Activated CD8-positive, alpha-beta memory T cell treated with anti-CD3 and anti-CD28 coated beads for 36 hours (primary cell): ENCODE measurements at regions not wholly inside any gene's neighbourhood (a gene's known extent, or its start where the extent isn't known, plus 50 kb on each side); places are given as distances from the start of the nearest gene placed in this dataset.

Experiments used
- CTCF ChIA-PET: fragments of 350-600 bp; sonication (Branson Sonifier 250); formaldehyde crosslinking; loops from one replicate; lab custom pipeline; 2021; ENCODE audit warnings: antibody characterized with exemption; lab: Charles Lee
- POLR2A ChIA-PET: fragments of 350-600 bp; sonication (Branson Sonifier 250); formaldehyde crosslinking; loops from one replicate; lab custom pipeline; 2021; ENCODE audit warnings: antibody characterized with exemption; lab: Charles Lee

GRCh38 chr2:207253666-207254345, 88.1 kb upstream of the KLF7 start:
- POLR2A ChIA-PET, result no interaction called here
- CTCF ChIA-PET, result interaction anchor here (0.6 kb wide), 1 partner anchor 69 kb away, joined by 3 read pairs; no protein-coding TSS in a partner anchor

- CTCF ChIA-PET, result no interaction called here
- POLR2A ChIA-PET, result no interaction called here
These were observed 89.1 kb upstream of the KLF7 start for GRCh38 chr2:207254591-207255464.

- ChIA-PET POLR2A (no interaction called here), CTCF (no interaction called here)
These were observed 90.1 kb upstream of the KLF7 start for GRCh38 chr2:207255565-207256470.

- CTCF ChIA-PET, result no interaction called here
- POLR2A ChIA-PET, result no interaction called here
These were observed 90.9 kb upstream of the KLF7 start for GRCh38 chr2:207256476-207257207.

GRCh38 chr2:207257251-207258250, 91.8 kb upstream of the KLF7 start:
- CTCF ChIA-PET, result no interaction called here
- POLR2A ChIA-PET, result no interaction called here

- POLR2A ChIA-PET, result no interaction called here
- CTCF ChIA-PET, result no interaction called here
These were observed 92.7 kb upstream of the KLF7 start for GRCh38 chr2:207258263-207258991.

GRCh38 chr2:207260021-207260420, 94.3 kb upstream of the KLF7 start:
- POLR2A ChIA-PET, result no interaction called here
- CTCF ChIA-PET, result no interaction called here

GRCh38 chr2:207260947-207261346, 95.2 kb upstream of the KLF7 start:
- ChIA-PET POLR2A (no interaction called here), CTCF (no interaction called here)

- ChIA-PET CTCF (no interaction called here), POLR2A (no interaction called here)
These were observed 98.6 kb upstream of the KLF7 start for GRCh38 chr2:207264310-207264709.

GRCh38 chr2:207265332-207265731, 99.6 kb upstream of the KLF7 start:
- POLR2A ChIA-PET, result no interaction called here
- CTCF ChIA-PET, result no interaction called here

- ChIA-PET POLR2A (no interaction called here), CTCF (no interaction called here)
These were observed 100.1 kb upstream of the KLF7 start for GRCh38 chr2:207265869-207266268.

- ChIA-PET POLR2A (no interaction called here), CTCF (no interaction called here)
These were observed 100.9 kb upstream of the KLF7 start for GRCh38 chr2:207266648-207267047.

- ChIA-PET CTCF (no interaction called here), POLR2A (no interaction called here)
These were observed 103.3 kb upstream of the KLF7 start for GRCh38 chr2:207269038-207269437.

GRCh38 chr2:207274530-207275189, 108.9 kb upstream of the KLF7 start:
- CTCF ChIA-PET, result no interaction called here
- POLR2A ChIA-PET, result no interaction called here

GRCh38 chr2:207275779-207276178, 110.0 kb upstream of the KLF7 start:
- ChIA-PET CTCF (no interaction called here), POLR2A (no interaction called here)

GRCh38 chr2:207276248-207276647, 110.5 kb upstream of the KLF7 start:
- CTCF ChIA-PET, result no interaction called here
- POLR2A ChIA-PET, result no interaction called here

- POLR2A ChIA-PET, result no interaction called here
- CTCF ChIA-PET, result no interaction called here
These were observed 111.1 kb upstream of the KLF7 start for GRCh38 chr2:207276858-207277257.
